GM06990 (cell line): ENCODE measurements at regions not wholly inside any gene's neighbourhood (a gene's known extent, or its start where the extent isn't known, plus 50 kb on each side); places are given as distances from the start of the nearest gene placed in this dataset.
A peak's percentile ranks its signal among the peaks of the same experiment; 100 is the strongest.
"Not testable (repeated sequence)": the region's sequence is repeated elsewhere in the genome, so short reads cannot be mapped to it uniquely, and the experiment has no call there.

Source experiments
- DNase-seq: peaks from one replicate; pipeline ENCODE4 v3.0.0-alpha.2; 2011; ENCODE audit not compliant: insufficient read length; ENCODE audit errors: extremely low read depth
- H3K27me3 ChIP-seq: replicated peaks from 2 replicates; pipeline ENCODE4 v1.6.0; 2011; ENCODE audit warnings: low read length; ENCODE audit not compliant: control insufficient read depth, insufficient read depth
- H3K36me3 ChIP-seq: 2 replicates; pipeline ENCODE4 v1.5.1; 2011; ENCODE audit warnings: low read length; ENCODE audit not compliant: control insufficient read depth, insufficient read depth
- H3K4me3 ChIP-seq: replicated peaks from 2 replicates; pipeline ENCODE4 v1.5.1; 2011; ENCODE audit warnings: low read depth, mild to moderate bottlenecking, control low read depth, low read length
- CTCF ChIP-seq: IDR thresholded peaks from 2 replicates; pipeline ENCODE4 v1.5.1; 2011; ENCODE audit warnings: low read length, control low read depth, mild to moderate bottlenecking, inconsistent platforms; ENCODE audit not compliant: insufficient read depth, poor library complexity, severe bottlenecking

DNA sequence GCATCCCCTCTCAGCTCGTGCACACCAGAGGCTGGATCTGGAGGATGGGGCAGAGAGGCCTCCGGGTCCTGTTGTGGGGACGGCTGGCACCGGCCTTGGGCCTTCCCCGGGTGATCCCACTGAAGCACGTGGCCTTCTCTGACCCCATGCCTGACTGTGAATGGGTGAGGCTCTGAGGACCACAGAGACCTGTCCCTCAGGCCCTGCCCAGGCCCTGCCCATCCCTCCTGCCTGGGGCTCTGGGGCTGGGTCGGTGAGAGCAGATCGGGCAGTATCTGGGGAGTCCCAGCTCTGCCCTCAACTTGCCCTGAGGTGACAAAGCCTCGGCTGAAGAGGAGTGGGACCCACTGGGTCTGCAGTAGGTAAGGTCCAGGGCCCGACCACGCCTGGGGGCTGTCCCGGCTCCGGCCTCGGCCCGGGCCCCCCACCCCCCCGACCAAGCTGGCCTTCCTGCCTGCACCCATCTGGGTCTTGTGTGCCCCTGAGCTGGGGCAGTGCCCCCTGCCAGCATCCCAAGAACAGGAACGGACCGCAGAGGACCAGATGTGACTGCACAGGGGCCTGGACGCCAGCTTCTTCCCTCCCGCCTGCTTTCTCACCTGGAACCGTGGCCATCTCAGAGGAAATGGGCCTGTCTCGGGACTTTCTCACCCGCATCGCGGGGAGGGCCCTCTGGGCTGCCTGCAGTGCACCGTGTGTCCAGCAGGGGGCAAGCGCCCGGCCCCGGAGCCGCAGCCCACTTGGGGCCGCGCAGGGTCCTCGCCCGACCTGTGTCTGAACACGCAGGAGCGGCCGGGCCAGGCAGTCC lies 255.9 kb downstream of the PARP8 start:
- H3K27me3 ChIP-seq, DNase-seq, H3K4me3 ChIP-seq, H3K36me3 ChIP-seq: not testable (repeated sequence)
- TF ChIP-seq CTCF, result peak; percentile 35

GRCh38 chr5:50922942-50923767 lies 256.7 kb downstream of the PARP8 start:
- no peak for TF ChIP-seq CTCF

DNA sequence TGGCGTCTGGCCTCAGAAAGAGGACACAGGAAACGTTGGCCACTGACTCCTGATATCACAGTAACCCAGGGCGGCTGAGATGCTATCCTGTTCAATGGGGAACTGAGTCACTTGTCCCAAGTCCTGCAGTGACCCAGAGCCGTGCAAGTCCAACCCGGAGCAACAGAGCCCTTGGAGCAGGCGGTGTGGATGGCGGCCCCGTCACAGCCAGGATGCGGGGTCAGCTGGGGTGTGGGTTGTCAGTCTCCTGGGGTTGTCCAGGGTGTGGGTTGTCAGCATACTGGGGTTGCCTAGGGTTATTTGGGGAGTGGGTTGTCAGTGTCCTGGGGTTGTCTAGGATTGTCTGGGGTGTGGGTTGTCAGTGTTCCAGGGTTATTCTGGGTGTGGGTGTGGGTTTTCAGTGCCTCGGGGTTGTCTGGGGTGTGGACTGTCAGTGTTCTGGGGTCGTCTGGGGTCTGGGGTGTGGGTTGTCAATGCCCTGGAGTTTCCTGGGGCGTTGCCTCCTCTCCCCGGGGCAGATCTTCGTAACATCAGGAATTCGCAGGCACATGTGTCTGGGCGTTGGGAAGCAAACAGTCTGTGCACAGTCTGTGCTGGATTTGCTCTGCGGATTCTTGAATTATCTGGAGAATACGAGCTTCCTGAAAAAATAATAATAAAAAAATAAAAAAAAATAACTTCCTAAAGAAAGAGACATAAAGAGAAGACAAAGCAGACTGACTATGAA lies 257.5 kb downstream of the PARP8 start:
- no peaks in the 10 kb centered on the region for H3K27me3 ChIP-seq
- no peak overlapping the region for H3K4me3 ChIP-seq
- no peak for TF ChIP-seq CTCF
- no peak for DNase-seq
- H3K36me3 ChIP-seq, result no peaks in the 10 kb centered on the region

More at GRCh38 chr5:50922942-50923767, 256.7 kb downstream of the PARP8 start:
- H3K4me3 ChIP-seq, result no peak overlapping the region
- no peaks in the 10 kb centered on the region for H3K36me3 ChIP-seq
- no peak for DNase-seq
- H3K27me3 ChIP-seq, result no peaks in the 10 kb centered on the region

GRCh38 chr5:50927953-50928352 lies 261.5 kb downstream of the PARP8 start:
- H3K27me3 ChIP-seq, result no peaks in the 10 kb centered on the region
- no peak overlapping the region for H3K4me3 ChIP-seq
- no peaks in the 10 kb centered on the region for H3K36me3 ChIP-seq
- no peak for DNase-seq
- TF ChIP-seq CTCF, result no peak

GRCh38 chr5:50929174-50929573 lies 262.7 kb downstream of the PARP8 start:
- TF ChIP-seq CTCF, result no peak

More at GRCh38 chr5:50929174-50929573, 262.7 kb downstream of the PARP8 start:
- no peak overlapping the region for H3K4me3 ChIP-seq
- no peaks in the 10 kb centered on the region for H3K36me3 ChIP-seq
- no peak for DNase-seq
- H3K27me3 ChIP-seq, result no peaks in the 10 kb centered on the region
